K562 (cell line): ENCODE measurements at regions not wholly inside any gene's neighbourhood (a gene's known extent, or its start where the extent isn't known, plus 50 kb on each side); places are given as distances from the start of the nearest gene placed in this dataset.

Source experiments
- ATAC-seq: fragments of 200-7000 bp; cut with Tn5 transposase; 3 replicates; pipeline ENCODE4 v1.9.1; 2020; ENCODE audit warnings: moderate library complexity
- BruUV-seq: library from RNA; stranded (reverse); fragments of 400-500 nt; replicated peaks from 2 replicates; lab custom pipeline; 2021; lab: Mats Ljungman, UMichigan
- CTCF ChIA-PET: fragments of 300-600 bp; formaldehyde crosslinking; extraction: SDS; loops from one replicate; lab custom pipeline; 2021; ENCODE audit warnings: low intra/inter-chr PET ratio; lab: Yijun Ruan, JAX
- POLR2A ChIA-PET: fragments of 300-600, 350-650 bp; sonication (Branson Sonifier 250); formaldehyde crosslinking; extraction: SDS; loops from one replicate; lab custom pipeline; 2021; ENCODE audit warnings: antibody characterized with exemption, inconsistent platforms; lab: Yijun Ruan, JAX
- DNase-seq, 4 experiments: peaks; one replicate each; pipeline versions ENCODE4 v3.0.0 to v3.0.0-alpha.2; 2011 to 2018; ENCODE audit warnings: low spot score in 3 of 4, mixed read lengths in 3 of 4; ENCODE audit errors: extremely low read depth in 1 of 4
- FAIRE-seq: peaks from 2 replicates; lab custom pipeline; 2011; peaks lifted over from hg19 to GRCh38; lab: Jason Lieb, UNC
- H2AFZ ChIP-seq: 2 replicates; pipeline ENCODE4 v1.6.0; 2011; ENCODE audit warnings: low read depth, low read length, control low read depth, inconsistent platforms
- H3K27ac ChIP-seq: fragments of 200-600 bp; 3 replicates; pipeline ENCODE4 v1.8.0; 2011; ENCODE audit warnings: low read depth, mild to moderate bottlenecking, control low read depth, inconsistent platforms, low read length, moderate library complexity, mixed read lengths; ENCODE audit errors: extremely low read depth
- H3K27me3 ChIP-seq, 2 experiments: fragments of 300-600 bp in 1 of 2; 2 replicates in 1 of 2; 3 replicates in 1 of 2; pipeline versions ENCODE4 v1.6.0 to v1.8.0; 2011; ENCODE audit warnings: inconsistent platforms in 2 of 2, low read length in 2 of 2, mild to moderate bottlenecking in 1 of 2, mixed read lengths in 1 of 2, moderate library complexity in 1 of 2; ENCODE audit not compliant: control insufficient read depth in 2 of 2, insufficient read depth in 2 of 2
- H3K36me3 ChIP-seq: fragments of 300-600 bp; 3 replicates; pipeline ENCODE4 v1.8.0; 2011; ENCODE audit warnings: mild to moderate bottlenecking, low read length, inconsistent platforms; ENCODE audit not compliant: control insufficient read depth, insufficient read depth
- H3K4me1 ChIP-seq, 2 experiments: fragments of 200-600 bp in 1 of 2; replicated peaks in 1 of 2; 2 replicates in 1 of 2; 3 replicates in 1 of 2; pipeline versions ENCODE4 v1.5.1 to v1.8.0; 2011; ENCODE audit warnings: inconsistent platforms in 2 of 2, low read length in 2 of 2, mild to moderate bottlenecking in 1 of 2, mixed read lengths in 1 of 2, moderate library complexity in 1 of 2; ENCODE audit not compliant: control insufficient read depth in 2 of 2, insufficient read depth in 2 of 2
- H3K4me2 ChIP-seq: 2 replicates; pipeline ENCODE4 v1.6.1; 2011; ENCODE audit warnings: low read length, control low read depth, inconsistent platforms, mixed read lengths; ENCODE audit not compliant: insufficient read depth
- H3K4me3 ChIP-seq: fragments of 200-600 bp; sonication (generic), shearing (Covaris generic); 2 replicates; pipeline ENCODE4 v1.5.1; 2016; ENCODE audit warnings: control low read depth, inconsistent platforms
- H3K79me2 ChIP-seq: fragments of 200-600 bp; 3 replicates; pipeline ENCODE4 v1.8.0; 2011; ENCODE audit warnings: low read length, inconsistent platforms; ENCODE audit not compliant: control insufficient read depth, insufficient read depth
- H3K9ac ChIP-seq, 2 experiments: 2 replicates each; pipeline versions ENCODE4 v1.6.0 to v1.6.1; 2011; ENCODE audit warnings: low read depth in 2 of 2, low read length in 2 of 2, control low read depth in 1 of 2, inconsistent platforms in 1 of 2, mild to moderate bottlenecking in 1 of 2, mixed read lengths in 1 of 2; ENCODE audit not compliant: insufficient read depth in 1 of 2
- H3K9me1 ChIP-seq: one replicate; pipeline ENCODE4 v1.6.0; 2011; ENCODE audit warnings: inconsistent platforms, mild to moderate bottlenecking, low read length, moderate library complexity; ENCODE audit not compliant: control insufficient read depth, insufficient read depth
- H3K9me3 ChIP-seq: replicated peaks from 2 replicates; pipeline ENCODE4 v1.5.1; 2011; ENCODE audit warnings: low read depth, low read length, inconsistent platforms; ENCODE audit not compliant: control insufficient read depth, insufficient read depth
- H4K20me1 ChIP-seq: replicated peaks from 2 replicates; pipeline ENCODE4 v1.6.1; 2011; ENCODE audit warnings: low read length, inconsistent platforms, mixed read lengths; ENCODE audit not compliant: control insufficient read depth, insufficient read depth
- CEBPB ChIP-seq: fragments of 450-650 bp; IDR thresholded peaks from 2 replicates; pipeline ENCODE4 v1.6.1; 2016; ENCODE audit warnings: missing genetic modification characterization, missing compliant biosample characterization
- FOXJ2 ChIP-seq: fragments of 200-800 bp; sonication (Bioruptor generic); IDR thresholded peaks from 2 replicates; pipeline ENCODE4 v1.6.1; 2016; ENCODE audit warnings: missing genetic modification characterization, missing compliant biosample characterization
- NELFE ChIP-seq: IDR thresholded peaks from 2 replicates; pipeline ENCODE4 v1.6.1; 2011; ENCODE audit warnings: mild to moderate bottlenecking; ENCODE audit not compliant: insufficient read depth, insufficient read length
- NR3C1 ChIP-seq: sonication (generic); formaldehyde crosslinking; IDR thresholded peaks from 2 replicates; pipeline ENCODE4 v1.8.1; 2022; ENCODE audit warnings: missing genetic modification reagents
- POU5F1 ChIP-seq: fragments of 150-350 bp; IDR thresholded peaks from 2 replicates; pipeline ENCODE4 v1.6.1; 2014; ENCODE audit warnings: borderline replicate concordance, low read length, low read depth, mild to moderate bottlenecking; ENCODE audit not compliant: partially characterized antibody
- YY1 ChIP-seq, 3 experiments: IDR thresholded peaks; 2 replicates each; pipeline ENCODE4 v1.6.1; 2011; ENCODE audit warnings: low read length in 2 of 3, mild to moderate bottlenecking in 2 of 3, moderate library complexity in 2 of 3, borderline replicate concordance in 1 of 3, control low read depth in 1 of 3, low read depth in 1 of 3; ENCODE audit not compliant: insufficient read depth in 3 of 3, insufficient replicate concordance in 2 of 3, control insufficient read depth in 1 of 3, insufficient read length in 1 of 3; ENCODE audit errors: extremely low read depth in 1 of 3
- ZFP1 ChIP-seq: fragments of 450-650 bp; formaldehyde crosslinking; IDR thresholded peaks from 2 replicates; pipeline ENCODE4 v1.4.0; 2020; ENCODE audit warnings: mild to moderate bottlenecking, mixed read lengths
- ZKSCAN3 ChIP-seq: fragments of 250-450 bp; sonication (Bioruptor Pico); IDR thresholded peaks from 2 replicates; pipeline ENCODE4 v1.4.0; 2020
- ZNF766 ChIP-seq: fragments of 200-800 bp; sonication (Bioruptor generic); conservative IDR thresholded peaks from 2 replicates; pipeline ENCODE4 v1.6.1; 2016; ENCODE audit warnings: missing genetic modification characterization, missing compliant biosample characterization
- WGBS: fragments of 100-300 bp; shearing (Covaris generic); methylation state at CpG from one replicate; pipeline ENCODE4 v1.1.6; 2016; ENCODE audit warnings: low coverage, mixed read lengths; ENCODE audit not compliant: insufficient coverage; ENCODE audit errors: missing lambda C conversion rate; 5-methylcytosine and 5-hydroxymethylcytosine counted together
- in situ Hi-C: fragments of 300-500 bp; cut with MboI; formaldehyde crosslinking; loops from 4 replicates; pipeline ENCODE4 v1.15.0; 2018; ENCODE audit warnings: inconsistent platforms, mixed read lengths
- intact Hi-C: fragments of 100-400 bp; cut with micrococcal nuclease; formaldehyde crosslinking; loops from 2 replicates; pipeline ENCODE4 v1.14.2; 2022
- TF ChIP-seq, protein P1 (sequence below): fragments of 450-650 bp; formaldehyde crosslinking; IDR thresholded peaks from 2 replicates; pipeline ENCODE4 v1.4.0; 2020; ENCODE audit warnings: mild to moderate bottlenecking, moderate library complexity

DNA sequence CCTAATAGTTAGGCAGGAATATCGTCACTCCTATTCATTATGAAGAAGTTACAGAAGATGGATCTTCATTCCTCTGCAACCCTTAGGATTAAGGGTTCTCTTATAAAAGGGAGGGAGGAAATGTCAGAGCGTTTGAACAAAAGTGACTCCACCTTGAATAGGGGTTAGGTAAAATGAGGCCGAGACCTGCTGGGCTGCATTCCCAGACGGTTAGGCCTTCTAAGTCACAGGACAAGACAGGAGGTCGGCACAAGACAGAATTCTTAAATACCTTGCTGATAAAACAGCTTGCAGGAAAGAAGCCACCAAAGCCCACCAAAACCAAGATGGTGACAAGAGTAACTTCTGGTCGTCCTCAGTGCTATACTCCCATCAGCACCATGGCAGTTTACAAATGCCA, 147.6 kb downstream of the CDCA7 start:
- Histone ChIP-seq H3K79me2 (no peaks in the 10 kb centered on the region), H3K9me1 (no peaks in the 10 kb centered on the region), H4K20me1 (no peaks in the 10 kb centered on the region), H3K27me3 (peaks cover 2 to 9% of the 10 kb centered on the region in 2 experiments; a peak in 1 of 5 replicates), H3K4me2 (no peak overlapping the region), H3K27ac (no peak overlapping the region)
- intact Hi-C loops (no loop called here), in situ Hi-C loops (no loop called here)
- POLR2A ChIA-PET: no interaction called here
- ATAC-seq: no peak
- no peak for FAIRE-seq
- DNase-seq: no peak
- CTCF ChIA-PET: no interaction called here
- TF ChIP-seq NR3C1 (CRISPR knock-in tag) (no peak), FOXJ2 (tag) (no peak), YY1 (IDR thresholded peaks at IDR 0.05; ENCODE audit: borderline replicate concordance in 1 of 3, control insufficient read depth in 1 of 3, extremely low read depth in 1 of 3, insufficient read depth in 3 of 3, insufficient read length in 1 of 3, insufficient replicate concordance in 2 of 3, low read depth in 1 of 3, low read length in 2 of 3) (no peak), NELFE (no peak), CEBPB (tag) (no peak), POU5F1 (no peak), ZFP1 (CRISPR knock-in tag) (no peak), ZNF766 (no peak), ZKSCAN3 (no peak)
- TF ChIP-seq, protein P1, sequence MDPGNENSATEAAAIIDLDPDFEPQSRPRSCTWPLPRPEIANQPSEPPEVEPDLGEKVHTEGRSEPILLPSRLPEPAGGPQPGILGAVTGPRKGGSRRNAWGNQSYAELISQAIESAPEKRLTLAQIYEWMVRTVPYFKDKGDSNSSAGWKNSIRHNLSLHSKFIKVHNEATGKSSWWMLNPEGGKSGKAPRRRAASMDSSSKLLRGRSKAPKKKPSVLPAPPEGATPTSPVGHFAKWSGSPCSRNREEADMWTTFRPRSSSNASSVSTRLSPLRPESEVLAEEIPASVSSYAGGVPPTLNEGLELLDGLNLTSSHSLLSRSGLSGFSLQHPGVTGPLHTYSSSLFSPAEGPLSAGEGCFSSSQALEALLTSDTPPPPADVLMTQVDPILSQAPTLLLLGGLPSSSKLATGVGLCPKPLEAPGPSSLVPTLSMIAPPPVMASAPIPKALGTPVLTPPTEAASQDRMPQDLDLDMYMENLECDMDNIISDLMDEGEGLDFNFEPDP (CRISPR knock-in tag): no peak
- TF ChIP-seq, all 486 proteins: peak for 0
- Histone ChIP-seq H3K4me3 (no peak overlapping the region), H2AFZ (no peak overlapping the region), H3K9me3 (no peaks in the 10 kb centered on the region), H3K36me3 (no peaks in the 10 kb centered on the region), H3K4me1 (no peaks in the 10 kb centered on the region), H3K9ac (no peak overlapping the region)
- WGBS: under 1% methylated on average over 6 of the region's 6 CpGs
- BruUV-seq: no TSS peak
